ENCODE measurements at regions not wholly inside any gene's neighbourhood (a gene's known extent, or its start where the extent isn't known, plus 50 kb on each side); places are given as distances from the start of the nearest gene placed in this dataset.
"Not testable (repeated sequence)": the region's sequence is repeated elsewhere in the genome, so short reads cannot be mapped to it uniquely, and the experiment has no call there.

DNA sequence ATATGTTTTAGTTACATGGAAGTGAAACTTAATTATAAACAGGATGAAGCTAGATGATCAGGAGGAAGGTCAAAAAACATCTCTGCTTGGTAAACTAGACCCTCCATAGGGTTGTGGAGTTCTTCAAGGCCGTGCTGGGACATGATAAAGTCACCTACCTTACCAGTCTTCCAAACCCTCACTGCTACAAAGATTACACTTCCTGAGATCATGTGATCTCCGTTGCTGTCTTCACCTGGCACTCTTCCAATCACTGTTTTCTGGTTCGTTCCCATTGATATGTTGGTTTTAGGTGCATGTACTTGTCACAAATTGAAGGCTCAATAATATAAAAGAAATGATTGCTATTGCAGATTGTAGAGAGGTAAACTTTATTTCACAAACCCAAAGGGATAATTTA is 161.5 kb upstream of the MAN1A1 start:
- no peak for DNase-seq

GRCh38 chr6:119510246-119510645 is 160.7 kb upstream of the MAN1A1 start:
- DNase-seq, result no peak

DNA sequence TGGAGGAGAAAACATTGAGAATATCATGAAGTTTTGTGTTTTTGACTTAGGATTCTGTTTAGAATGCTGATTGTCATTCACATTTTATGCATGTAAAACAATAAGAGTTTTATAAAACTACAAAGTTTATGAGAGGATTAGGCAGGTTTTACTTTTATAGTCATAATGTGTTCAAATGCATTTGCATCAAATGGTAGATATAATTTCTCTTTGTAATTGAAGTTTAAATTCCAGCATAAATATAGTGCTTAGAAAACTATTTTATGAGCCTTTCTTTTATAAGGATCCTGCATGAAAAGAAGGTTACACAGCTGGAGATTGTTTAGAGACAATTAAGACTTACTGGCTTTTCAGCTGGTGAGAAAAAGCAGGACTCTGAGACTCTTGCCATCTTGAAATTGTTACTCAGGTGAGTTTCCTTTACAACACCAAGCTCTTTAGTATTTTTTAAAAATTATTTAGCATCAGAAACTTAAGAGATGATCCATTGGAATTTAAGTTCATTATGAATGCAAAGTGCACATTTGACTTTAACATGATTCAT is 157.1 kb upstream of the MAN1A1 start:
- DNase-seq, result no peak

DNA sequence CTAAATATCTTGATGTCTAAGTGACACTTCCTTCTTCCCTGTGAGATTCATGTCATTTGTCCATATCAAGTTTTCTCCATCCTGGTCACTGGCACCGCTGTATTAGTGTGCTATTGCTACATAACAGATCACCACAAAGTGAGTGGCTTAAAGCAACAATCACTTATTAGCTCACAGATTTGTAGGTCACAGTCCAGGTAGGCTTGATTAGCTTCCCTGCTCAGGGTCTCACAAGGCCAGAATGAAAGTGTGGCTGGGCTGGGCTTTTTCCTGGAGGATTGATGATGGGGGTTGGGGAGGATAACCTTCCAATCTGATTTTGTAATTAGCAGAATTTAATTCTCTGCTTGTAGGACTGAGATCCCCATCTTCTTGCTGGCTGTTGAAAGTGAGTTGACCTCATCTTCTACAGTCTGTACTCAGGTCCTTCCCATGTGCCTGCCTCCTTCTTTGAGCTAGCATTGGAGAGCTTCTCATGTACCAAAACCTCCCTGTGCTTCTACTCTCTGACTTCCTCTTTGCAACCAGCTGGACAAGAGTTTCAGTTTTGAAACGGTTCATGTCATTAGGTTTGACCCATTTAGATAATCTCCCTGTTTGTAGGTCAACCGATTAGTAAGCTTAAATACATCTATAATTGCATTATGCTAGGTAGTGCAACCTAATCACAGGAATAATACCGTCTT is 152.4 kb upstream of the MAN1A1 start:
- DNase-seq, result no peak

DNA sequence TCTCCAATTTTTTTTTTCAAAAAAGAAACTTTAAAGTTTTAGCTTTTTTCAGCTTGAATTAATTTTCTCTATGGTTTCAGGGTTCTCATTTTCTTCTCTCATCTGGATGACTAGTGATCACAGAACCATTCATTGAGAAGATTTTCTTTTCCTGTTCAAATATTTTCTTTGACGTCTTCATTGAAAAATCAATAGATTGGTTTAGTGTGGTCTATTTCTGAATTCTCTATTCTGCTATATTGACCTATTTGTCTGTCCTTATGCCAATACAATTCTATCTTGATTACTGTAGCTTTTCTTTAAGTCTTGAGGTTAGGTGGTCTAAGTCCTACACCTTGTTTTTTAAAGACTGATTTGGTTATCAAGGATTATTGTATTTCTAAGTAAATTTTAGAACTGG is 150.2 kb upstream of the MAN1A1 start:
- no peak for DNase-seq

DNA sequence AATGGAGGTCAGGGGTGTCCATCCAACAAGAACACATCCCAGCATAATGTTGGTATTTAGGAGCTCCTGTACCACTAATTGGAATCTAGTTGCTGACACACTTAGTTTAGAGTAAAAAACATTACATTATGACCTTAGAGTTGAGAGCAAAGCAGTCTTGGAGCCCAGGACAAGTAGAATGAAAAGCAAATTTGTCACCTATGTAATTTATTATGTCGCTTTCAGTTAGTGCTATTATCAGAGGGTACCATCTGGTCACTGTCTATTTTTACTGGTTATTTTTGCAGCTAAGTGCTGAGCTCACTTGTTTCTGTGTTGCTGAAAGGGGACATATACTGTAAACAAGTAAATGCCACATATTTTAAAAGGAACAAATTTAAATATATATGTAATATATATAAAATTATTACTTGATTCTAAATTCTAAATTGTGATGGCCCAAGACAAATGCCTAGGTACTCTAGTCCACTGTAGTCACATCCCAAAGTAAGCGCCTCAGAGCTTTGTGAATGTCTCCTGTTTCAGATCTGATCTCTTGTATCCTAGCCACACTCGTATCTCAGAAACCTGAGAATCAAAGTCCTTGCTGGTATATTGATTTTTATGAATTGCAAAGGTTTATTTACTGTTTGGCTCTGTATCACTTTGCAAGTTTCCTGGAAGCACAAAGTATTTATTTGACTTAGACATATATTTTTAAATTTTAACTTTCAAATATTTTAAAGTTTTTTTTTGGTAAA is 148.6 kb upstream of the MAN1A1 start:
- DNase-seq, result no peak

GRCh38 chr6:119495230-119495683 is 145.7 kb upstream of the MAN1A1 start:
- DNase-seq, result no peak

GRCh38 chr6:119493980-119494379 is 144.4 kb upstream of the MAN1A1 start:
- DNase-seq, result no peak

GRCh38 chr6:119491112-119491511 is 141.6 kb upstream of the MAN1A1 start:
- not testable (repeated sequence) for DNase-seq

- DNase-seq, result not testable (repeated sequence)
Observed at GRCh38 chr6:119490050-119490449, 140.5 kb upstream of the MAN1A1 start.

DNA sequence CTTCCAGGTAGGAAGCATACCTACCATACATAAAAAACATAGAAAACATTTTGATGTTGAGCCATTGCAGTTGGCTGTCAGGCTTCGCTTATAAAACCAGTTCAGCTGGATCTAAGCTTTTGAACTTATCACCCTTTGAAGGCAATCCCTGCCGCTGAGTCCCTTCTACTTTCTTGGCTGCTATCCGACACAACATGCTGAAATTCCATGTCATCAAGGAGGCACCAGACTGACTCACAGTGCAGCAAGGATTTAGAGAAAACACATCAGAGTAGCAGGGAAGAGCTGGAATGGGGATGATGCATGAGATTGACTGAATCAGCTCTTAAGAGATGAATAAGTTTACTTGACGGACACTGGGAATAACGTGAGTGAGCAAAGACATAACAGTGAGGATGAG is 135.0 kb upstream of the MAN1A1 start:
- no peak for DNase-seq

DNA sequence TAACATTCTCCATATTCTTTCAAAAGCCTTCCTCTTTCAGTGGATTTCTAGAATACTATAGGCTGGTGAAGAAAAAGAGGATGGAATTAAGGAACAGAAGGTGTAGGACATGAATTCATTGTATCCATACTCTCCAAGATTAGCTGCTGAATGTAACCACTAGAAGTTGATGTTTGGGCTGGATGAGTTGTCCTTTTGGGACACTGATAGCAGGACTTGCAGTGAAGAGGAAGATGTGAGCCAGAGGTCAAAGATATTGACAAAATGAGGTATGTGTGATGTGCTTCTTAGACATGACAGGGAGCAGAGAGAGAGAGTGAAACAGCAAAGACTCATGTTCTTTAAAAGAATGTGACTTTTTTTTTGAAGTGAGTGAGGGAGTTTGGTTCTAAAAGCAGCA is 134.3 kb upstream of the MAN1A1 start:
- DNase-seq, result no peak

DNA sequence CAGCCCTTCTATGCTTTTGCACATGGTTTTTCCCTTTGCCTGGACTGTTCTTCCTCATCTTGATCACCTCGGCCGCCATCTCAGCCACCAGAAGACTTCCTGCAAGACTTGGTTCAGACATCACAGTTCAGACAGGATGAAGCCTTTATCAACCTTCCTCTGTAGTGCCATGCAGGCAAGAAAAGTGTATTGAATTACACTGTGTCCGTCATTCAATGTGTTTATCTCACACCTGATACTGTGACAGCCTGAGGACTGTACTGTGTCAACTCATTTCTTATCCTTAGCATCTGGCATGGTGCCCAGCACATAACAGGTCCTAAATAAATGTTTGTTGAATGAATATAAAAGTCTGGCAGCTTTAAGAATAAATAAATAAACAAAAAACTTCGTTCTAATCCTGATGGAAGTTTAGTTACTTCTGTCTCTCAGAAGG is 133.3 kb upstream of the MAN1A1 start:
- DNase-seq, result no peak

GRCh38 chr6:119481976-119482375 is 132.4 kb upstream of the MAN1A1 start:
- DNase-seq, result no peak

GRCh38 chr6:119480961-119481497 is 131.5 kb upstream of the MAN1A1 start:
- no peak for DNase-seq

DNA sequence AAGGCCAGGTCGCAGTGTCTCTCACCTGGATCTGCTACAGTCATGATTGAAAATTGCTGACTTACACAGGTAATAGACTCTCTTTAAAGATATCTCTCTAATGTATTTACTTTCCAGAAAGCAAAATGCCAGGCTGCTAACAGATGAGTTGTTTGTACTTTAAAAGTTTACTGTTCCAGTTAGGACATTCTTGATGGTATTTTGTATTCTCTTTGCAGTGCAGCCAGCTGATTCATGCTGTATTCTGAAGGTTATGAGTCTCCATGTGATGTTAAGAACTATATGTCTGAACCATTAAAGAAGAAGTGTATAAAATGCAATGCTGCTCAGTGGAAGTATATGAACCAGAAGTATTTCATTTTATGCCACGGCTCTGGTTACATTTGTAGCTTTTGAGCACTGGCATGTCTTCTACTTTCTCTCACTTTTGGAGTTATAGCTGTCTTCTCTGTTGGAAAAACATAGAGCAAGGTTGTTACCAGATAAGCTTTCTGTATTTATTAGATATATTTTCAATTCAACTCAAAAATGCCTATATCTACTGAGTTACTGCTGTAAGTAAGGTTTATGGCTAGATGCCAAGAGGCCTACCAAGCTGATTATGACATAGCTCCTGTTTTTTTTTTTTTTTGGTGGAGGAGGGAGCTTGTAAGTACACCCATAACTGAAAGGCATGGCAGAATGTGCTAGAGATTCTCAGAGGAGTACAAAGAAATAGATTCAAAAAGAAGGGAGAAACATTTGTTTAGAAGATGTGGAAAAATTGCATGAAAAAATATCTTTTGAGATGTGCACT is 130.5 kb upstream of the MAN1A1 start:
- no peak for DNase-seq

GRCh38 chr6:119476554-119476953 is 127.0 kb upstream of the MAN1A1 start:
- no peak for DNase-seq

DNA sequence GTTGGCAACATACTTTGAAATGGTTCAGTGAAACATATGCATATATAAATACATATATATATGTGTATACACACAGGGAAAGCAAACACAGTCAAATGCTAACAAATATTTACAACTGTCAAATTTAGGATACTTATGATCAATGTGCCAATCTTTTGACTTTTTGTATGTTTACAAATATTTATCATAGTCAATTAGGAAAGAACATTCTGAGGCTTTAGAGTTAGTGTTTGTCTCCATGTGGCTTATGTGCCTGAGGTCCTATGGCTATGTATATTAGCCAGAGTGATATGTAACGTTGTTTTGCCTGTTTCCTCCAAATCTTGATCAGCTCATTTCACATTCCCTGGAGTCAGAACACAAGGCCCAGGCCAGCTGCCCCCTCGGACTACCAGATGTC is 126.5 kb upstream of the MAN1A1 start:
- no peak for DNase-seq

- no peak for DNase-seq
Observed at GRCh38 chr6:119470893-119471542, 121.5 kb upstream of the MAN1A1 start.

GRCh38 chr6:119467488-119468081 is 118.0 kb upstream of the MAN1A1 start:
- DNase-seq, result no peak

DNA sequence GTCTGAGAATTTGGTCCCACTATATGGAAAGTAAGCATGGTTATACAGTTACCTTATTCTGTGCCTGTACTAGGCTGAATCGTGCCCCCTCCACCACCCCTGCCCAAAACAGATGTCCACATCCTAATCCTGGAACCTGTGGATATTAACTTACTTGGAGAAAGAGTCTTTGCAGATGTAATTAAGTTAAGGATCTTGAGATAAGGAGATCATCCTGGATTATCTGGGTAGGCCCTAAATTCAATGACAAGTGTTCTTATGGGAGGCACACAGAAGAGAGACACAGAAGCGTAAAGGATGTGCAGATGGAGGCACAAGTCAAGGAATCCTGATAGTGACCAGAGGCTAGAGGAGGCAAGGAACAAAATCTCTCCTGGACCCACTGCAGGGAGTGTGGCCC is 116.7 kb upstream of the MAN1A1 start:
- no peak for DNase-seq

- peak; percentile 14 for DNase-seq
Observed at GRCh38 chr6:119463081-119463626, 113.6 kb upstream of the MAN1A1 start.
